Liver (tissue), 8 donors: ENCODE measurements at regions not wholly inside any gene's neighbourhood (a gene's known extent, or its start where the extent isn't known, plus 50 kb on each side); places are given as distances from the start of the nearest gene placed in this dataset.

Experiments
- DNase-seq: peaks from one replicate; pipeline ENCODE4 v3.0.0-alpha.2; 2017; ENCODE audit warnings: low spot score
- H3K27ac ChIP-seq, 2 donors: one replicate each; pipeline ENCODE4 v1.7.0; 2013; ENCODE audit warnings: inconsistent platforms in 2 of 2, low read length in 2 of 2, control low read depth in 1 of 2, low read depth in 1 of 2, mild to moderate bottlenecking in 1 of 2
- H3K27me3 ChIP-seq, 4 donors: one replicate each; pipeline versions ENCODE4 v1.6.1 to v1.7.0; 2013; ENCODE audit warnings: low read length in 3 of 4, inconsistent platforms in 1 of 4, mild to moderate bottlenecking in 1 of 4, moderate library complexity in 1 of 4; ENCODE audit not compliant: control insufficient read depth in 4 of 4, insufficient read depth in 4 of 4
- H3K36me3 ChIP-seq, 4 donors: one replicate each; pipeline versions ENCODE4 v1.6.1 to v1.7.0; 2013; ENCODE audit warnings: low read length in 3 of 4, mild to moderate bottlenecking in 3 of 4, low read depth in 1 of 4, moderate library complexity in 1 of 4; ENCODE audit not compliant: control insufficient read depth in 4 of 4, insufficient read depth in 3 of 4
- H3K4me1 ChIP-seq, 4 donors: one replicate each; pipeline versions ENCODE4 v1.6.1 to v1.7.0; 2013; ENCODE audit warnings: low read length in 3 of 4, mild to moderate bottlenecking in 3 of 4, moderate library complexity in 1 of 4; ENCODE audit not compliant: control insufficient read depth in 4 of 4, insufficient read depth in 4 of 4
- H3K4me3 ChIP-seq, 3 donors: one replicate each; pipeline versions ENCODE4 v1.6.1 to v1.7.0; 2013; ENCODE audit warnings: low read length in 3 of 3, control low read depth in 1 of 3, low read depth in 1 of 3, mild to moderate bottlenecking in 1 of 3
- H3K9ac ChIP-seq, 2 donors: one replicate each; pipeline ENCODE4 v1.7.0; 2013; ENCODE audit warnings: low read length in 2 of 2, mild to moderate bottlenecking in 2 of 2, moderate library complexity in 2 of 2, control low read depth in 1 of 2, low read depth in 1 of 2
- H3K9me3 ChIP-seq, 4 donors: one replicate each; pipeline versions ENCODE4 v1.6.1 to v1.7.0; 2013; ENCODE audit warnings: low read length in 3 of 4; ENCODE audit not compliant: control insufficient read depth in 4 of 4
- FOXA1 ChIP-seq: IDR thresholded peaks from 2 replicates; pipeline ENCODE4 v1.6.1; 2016; ENCODE audit warnings: antibody characterized with exemption
- FOXA2 ChIP-seq: IDR thresholded peaks from 2 replicates; pipeline ENCODE4 v1.6.1; 2016; ENCODE audit warnings: antibody characterized with exemption
- GABPA ChIP-seq, 2 donors: IDR thresholded peaks in 1 of 2; conservative IDR thresholded peaks in 1 of 2; 2 replicates each; pipeline ENCODE4 v1.6.1; 2016; ENCODE audit warnings: antibody characterized with exemption in 2 of 2, mild to moderate bottlenecking in 1 of 2, moderate library complexity in 1 of 2
- HNF4A ChIP-seq, 2 donors: conservative IDR thresholded peaks; 2 replicates each; pipeline ENCODE4 v1.6.1; 2016; ENCODE audit warnings: antibody characterized with exemption in 2 of 2, mild to moderate bottlenecking in 2 of 2
- HNF4G ChIP-seq: IDR thresholded peaks from 2 replicates; pipeline ENCODE4 v1.6.1; 2016; ENCODE audit warnings: antibody characterized with exemption
- JUND ChIP-seq, 2 donors: IDR thresholded peaks; 2 replicates each; pipeline ENCODE4 v1.6.1; 2016; ENCODE audit warnings: antibody characterized with exemption in 2 of 2
- NR2F2 ChIP-seq: IDR thresholded peaks from 2 replicates; pipeline ENCODE4 v1.6.1; 2016; ENCODE audit warnings: antibody characterized with exemption
- RAD21 ChIP-seq, 2 donors: IDR thresholded peaks; 2 replicates each; pipeline ENCODE4 v1.6.1; 2016; ENCODE audit warnings: antibody characterized with exemption in 2 of 2, mild to moderate bottlenecking in 2 of 2
- REST ChIP-seq: IDR thresholded peaks from 2 replicates; pipeline ENCODE4 v1.6.1; 2016; ENCODE audit warnings: antibody characterized with exemption, mild to moderate bottlenecking
- RXRA ChIP-seq, 2 donors: IDR thresholded peaks; 2 replicates each; pipeline ENCODE4 v1.6.1; 2017 to 2018; ENCODE audit warnings: antibody characterized with exemption in 2 of 2, mild to moderate bottlenecking in 1 of 2
- SP1 ChIP-seq: IDR thresholded peaks from 2 replicates; pipeline ENCODE4 v1.6.1; 2018; ENCODE audit warnings: antibody characterized with exemption, mild to moderate bottlenecking
- TAF1 ChIP-seq: conservative IDR thresholded peaks from 2 replicates; pipeline ENCODE4 v1.6.1; 2016; ENCODE audit warnings: antibody characterized with exemption, mild to moderate bottlenecking
- YY1 ChIP-seq: IDR thresholded peaks from 2 replicates; pipeline ENCODE4 v1.6.1; 2016; ENCODE audit warnings: antibody characterized with exemption, mild to moderate bottlenecking
- WGBS: extraction: QIAGEN DNeasy Blood & Tissue Kit; methylation state at CpG from one replicate; pipeline ENCODE4 v1.1.7; 2013; 5-methylcytosine and 5-hydroxymethylcytosine counted together
- TF ChIP-seq, protein P1 (sequence below): IDR thresholded peaks from 2 replicates; pipeline ENCODE4 v1.6.1; 2016; ENCODE audit warnings: antibody characterized with exemption
- TF ChIP-seq, protein P2 (sequence below): IDR thresholded peaks from 2 replicates; pipeline ENCODE4 v1.6.1; 2016; ENCODE audit warnings: antibody characterized with exemption
- TF ChIP-seq, protein P3 (sequence below): fragments of 150-350 bp; IDR thresholded peaks from 2 replicates; pipeline ENCODE4 v1.5.1; 2017; ENCODE audit warnings: improper control_type of control experiment, low read depth, low read length; ENCODE audit not compliant: missing input control
- TF ChIP-seq, protein P4 (sequence below): IDR thresholded peaks from 2 replicates; pipeline ENCODE4 v1.6.1; 2016; ENCODE audit warnings: antibody characterized with exemption
- donor health status: healthy.
- donor health status: healthy.
- donor health status: healthy.
- donor health status: healthy.
- donor health status: healthy.

DNA sequence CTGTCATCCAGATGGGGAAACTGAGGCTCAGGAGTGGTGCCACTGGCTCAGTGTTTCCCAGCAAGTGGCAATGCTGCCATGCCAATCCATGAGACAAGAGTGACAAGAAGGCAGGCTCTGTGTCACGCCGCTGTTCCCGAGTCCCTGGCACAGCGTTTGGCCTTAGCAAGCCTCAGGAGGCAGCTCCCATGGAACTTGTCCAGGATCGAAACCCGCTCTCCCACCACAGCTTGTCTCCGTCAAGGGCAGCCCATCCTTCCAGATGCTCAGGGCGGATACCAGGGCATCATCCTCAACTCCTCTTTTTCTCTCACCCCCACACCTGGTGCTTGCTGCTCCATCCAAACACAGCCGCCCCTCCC, 110.6 kb upstream of the PTPN1 start:
- H3K27me3 ChIP-seq, result no peaks in the 10 kb centered on the region
- peak overlapping the region; percentile 91 to 94 for H3K27ac ChIP-seq
- 39% methylated on average over 9 of the region's 9 CpGs for WGBS
- H3K9ac ChIP-seq, result peak overlapping the region; percentile 15 to 80
- no peak for TF ChIP-seq YY1
- no peak for TF ChIP-seq HNF4A (conservative IDR thresholded peaks at IDR 0.05)
- TF ChIP-seq, protein P1, sequence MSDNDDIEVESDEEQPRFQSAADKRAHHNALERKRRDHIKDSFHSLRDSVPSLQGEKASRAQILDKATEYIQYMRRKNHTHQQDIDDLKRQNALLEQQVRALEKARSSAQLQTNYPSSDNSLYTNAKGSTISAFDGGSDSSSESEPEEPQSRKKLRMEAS, result no peak
- no peak for TF ChIP-seq FOXA1
- no peak for TF ChIP-seq RAD21 (IDR thresholded peaks at IDR 0.05)
- TF ChIP-seq NR2F2, result no peak
- TF ChIP-seq, protein P2, sequence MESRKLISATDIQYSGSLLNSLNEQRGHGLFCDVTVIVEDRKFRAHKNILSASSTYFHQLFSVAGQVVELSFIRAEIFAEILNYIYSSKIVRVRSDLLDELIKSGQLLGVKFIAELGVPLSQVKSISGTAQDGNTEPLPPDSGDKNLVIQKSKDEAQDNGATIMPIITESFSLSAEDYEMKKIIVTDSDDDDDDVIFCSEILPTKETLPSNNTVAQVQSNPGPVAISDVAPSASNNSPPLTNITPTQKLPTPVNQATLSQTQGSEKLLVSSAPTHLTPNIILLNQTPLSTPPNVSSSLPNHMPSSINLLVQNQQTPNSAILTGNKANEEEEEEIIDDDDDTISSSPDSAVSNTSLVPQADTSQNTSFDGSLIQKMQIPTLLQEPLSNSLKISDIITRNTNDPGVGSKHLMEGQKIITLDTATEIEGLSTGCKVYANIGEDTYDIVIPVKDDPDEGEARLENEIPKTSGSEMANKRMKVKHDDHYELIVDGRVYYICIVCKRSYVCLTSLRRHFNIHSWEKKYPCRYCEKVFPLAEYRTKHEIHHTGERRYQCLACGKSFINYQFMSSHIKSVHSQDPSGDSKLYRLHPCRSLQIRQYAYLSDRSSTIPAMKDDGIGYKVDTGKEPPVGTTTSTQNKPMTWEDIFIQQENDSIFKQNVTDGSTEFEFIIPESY, result no peak
- no peak for TF ChIP-seq HNF4G
- TF ChIP-seq TAF1, result no peak
- TF ChIP-seq, protein P3, sequence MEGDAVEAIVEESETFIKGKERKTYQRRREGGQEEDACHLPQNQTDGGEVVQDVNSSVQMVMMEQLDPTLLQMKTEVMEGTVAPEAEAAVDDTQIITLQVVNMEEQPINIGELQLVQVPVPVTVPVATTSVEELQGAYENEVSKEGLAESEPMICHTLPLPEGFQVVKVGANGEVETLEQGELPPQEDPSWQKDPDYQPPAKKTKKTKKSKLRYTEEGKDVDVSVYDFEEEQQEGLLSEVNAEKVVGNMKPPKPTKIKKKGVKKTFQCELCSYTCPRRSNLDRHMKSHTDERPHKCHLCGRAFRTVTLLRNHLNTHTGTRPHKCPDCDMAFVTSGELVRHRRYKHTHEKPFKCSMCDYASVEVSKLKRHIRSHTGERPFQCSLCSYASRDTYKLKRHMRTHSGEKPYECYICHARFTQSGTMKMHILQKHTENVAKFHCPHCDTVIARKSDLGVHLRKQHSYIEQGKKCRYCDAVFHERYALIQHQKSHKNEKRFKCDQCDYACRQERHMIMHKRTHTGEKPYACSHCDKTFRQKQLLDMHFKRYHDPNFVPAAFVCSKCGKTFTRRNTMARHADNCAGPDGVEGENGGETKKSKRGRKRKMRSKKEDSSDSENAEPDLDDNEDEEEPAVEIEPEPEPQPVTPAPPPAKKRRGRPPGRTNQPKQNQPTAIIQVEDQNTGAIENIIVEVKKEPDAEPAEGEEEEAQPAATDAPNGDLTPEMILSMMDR, result no peak
- TF ChIP-seq SP1, result no peak
- no peaks in the 10 kb centered on the region for H3K9me3 ChIP-seq
- H3K4me1 ChIP-seq, result peaks cover 26 to 91% (median 60%) of the 10 kb centered on the region in 4 donors
- no peaks in the 10 kb centered on the region for H3K36me3 ChIP-seq
- no peak for DNase-seq
- H3K4me3 ChIP-seq, result no peak overlapping the region

DNA sequence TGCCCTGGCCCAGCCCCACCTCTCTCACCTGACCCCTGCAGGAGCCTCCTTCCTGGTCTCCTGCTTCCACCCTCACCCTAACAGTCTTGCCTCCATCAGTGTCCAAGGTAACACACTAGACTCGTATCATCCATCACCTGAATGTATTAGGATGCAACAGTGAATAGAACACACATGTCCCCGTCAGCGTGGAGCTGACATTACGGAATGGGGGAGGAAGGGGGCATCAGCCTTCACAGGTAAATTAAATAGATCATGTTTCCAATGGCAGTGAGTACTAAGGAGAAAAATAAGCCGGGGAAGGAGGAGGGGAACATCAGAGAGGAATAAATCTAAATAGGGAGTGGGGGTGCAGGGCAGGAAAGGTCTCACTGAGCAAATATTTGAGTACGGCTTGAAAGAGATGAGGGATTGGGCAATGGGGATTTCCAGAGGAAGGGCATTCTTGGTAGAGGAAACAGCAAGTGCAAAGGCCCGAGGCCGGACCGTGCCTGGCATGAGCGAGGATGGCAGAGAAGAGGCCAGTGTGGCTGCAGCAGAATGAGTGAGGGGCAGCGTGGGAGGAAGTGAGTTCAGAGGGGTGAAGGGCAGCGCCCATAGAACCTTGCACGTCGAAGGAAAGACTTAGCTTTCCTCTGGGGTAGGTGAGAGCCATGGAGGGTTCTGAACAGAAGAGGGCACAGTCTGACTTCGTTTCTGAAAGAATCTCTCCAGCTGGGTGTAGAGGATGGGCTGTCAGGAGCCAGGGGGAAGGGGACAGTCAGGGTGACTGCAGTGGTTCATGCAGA, 110.1 kb upstream of the PTPN1 start:
- H3K4me1 ChIP-seq, result peaks cover 25 to 91% (median 62%) of the 10 kb centered on the region in 4 donors
- no peaks in the 10 kb centered on the region for H3K9me3 ChIP-seq
- peak overlapping the region; percentile 91 to 94 for H3K27ac ChIP-seq
- WGBS, result 22% methylated on average over 15 of the region's 15 CpGs
- H3K4me3 ChIP-seq, result peak overlapping the region in 2 of 3 donors; percentile 8 to 14
- no peaks in the 10 kb centered on the region for H3K36me3 ChIP-seq
- peak overlapping the region; percentile 32 to 80 for H3K9ac ChIP-seq
- DNase-seq, result no peak
- H3K27me3 ChIP-seq, result no peaks in the 10 kb centered on the region
- peak in 1 of 2 donors; percentile 55 for TF ChIP-seq JUND (IDR thresholded peaks at IDR 0.05)
- peak in 1 of 2 donors; percentile 38 for TF ChIP-seq GABPA (IDR thresholded peaks at IDR 0.05 in 1 of 2, conservative IDR thresholded peaks at IDR 0.05 in 1 of 2)
- peak; percentile 25 for TF ChIP-seq HNF4G
- TF ChIP-seq FOXA2, result no peak
- TF ChIP-seq, protein P3, result no peak
- peak; percentile 30 to 64 for TF ChIP-seq RAD21 (IDR thresholded peaks at IDR 0.05)
- TF ChIP-seq, protein P4, sequence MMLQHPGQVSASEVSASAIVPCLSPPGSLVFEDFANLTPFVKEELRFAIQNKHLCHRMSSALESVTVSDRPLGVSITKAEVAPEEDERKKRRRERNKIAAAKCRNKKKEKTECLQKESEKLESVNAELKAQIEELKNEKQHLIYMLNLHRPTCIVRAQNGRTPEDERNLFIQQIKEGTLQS, result no peak
- peak; percentile 75 to 79 for TF ChIP-seq HNF4A (conservative IDR thresholded peaks at IDR 0.05)
- TF ChIP-seq, protein P1, result peak; percentile 96
- peak; percentile 37 for TF ChIP-seq REST
- peak; percentile 43 for TF ChIP-seq TAF1
- TF ChIP-seq RXRA (IDR thresholded peaks at IDR 0.05), result peak; percentile 90 to 94
- peak; percentile 90 for TF ChIP-seq SP1
- peak; percentile 75 for TF ChIP-seq NR2F2
- TF ChIP-seq, protein P2, result peak; percentile 58
